ENCODE measurements at regions not wholly inside any gene's neighbourhood (a gene's known extent, or its start where the extent isn't known, plus 50 kb on each side); places are given as distances from the start of the nearest gene placed in this dataset.

- no peak for TF ChIP-seq CTCF (IDR thresholded peaks at IDR 0.05)
- TF ChIP-seq POLR2A (IDR thresholded peaks at IDR 0.05): no peak
These were observed 698.0 kb upstream of the POU3F2 start for GRCh38 chr6:98136333-98136732.
